GM21367 (cell line): ENCODE measurements at regions not wholly inside any gene's neighbourhood (a gene's known extent, or its start where the extent isn't known, plus 50 kb on each side); places are given as distances from the start of the nearest gene placed in this dataset.

Experiments
- ATAC-seq: cut with Tn5 transposase; IDR thresholded peaks from one replicate; pipeline ENCODE4 v1.9.1; 2021; ENCODE audit not compliant: unreplicated experiment

DNA sequence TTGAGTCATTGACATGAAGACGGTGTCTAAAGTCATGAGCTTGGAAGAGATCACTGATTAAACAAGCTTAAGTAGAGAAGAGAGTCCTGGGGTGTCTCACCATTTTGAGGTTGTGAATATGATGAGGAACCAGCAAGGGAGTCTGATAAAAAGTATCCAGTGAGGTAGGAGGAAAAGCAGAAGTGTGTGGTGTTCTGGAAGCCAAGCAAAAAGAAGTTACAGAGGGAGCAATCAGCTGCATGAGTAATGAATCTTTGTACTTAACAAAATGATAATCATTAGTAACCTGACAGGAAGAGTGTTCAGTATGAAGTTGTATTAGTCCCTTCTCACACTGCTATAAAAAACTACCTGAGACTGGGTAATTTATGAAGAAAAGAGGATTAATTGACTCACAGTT, 131.3 kb downstream of the C11orf87 start:
- no peak for ATAC-seq

- ATAC-seq = no peak
Observed at GRCh38 chr11:109554951-109555350, 133.0 kb downstream of the C11orf87 start.

DNA sequence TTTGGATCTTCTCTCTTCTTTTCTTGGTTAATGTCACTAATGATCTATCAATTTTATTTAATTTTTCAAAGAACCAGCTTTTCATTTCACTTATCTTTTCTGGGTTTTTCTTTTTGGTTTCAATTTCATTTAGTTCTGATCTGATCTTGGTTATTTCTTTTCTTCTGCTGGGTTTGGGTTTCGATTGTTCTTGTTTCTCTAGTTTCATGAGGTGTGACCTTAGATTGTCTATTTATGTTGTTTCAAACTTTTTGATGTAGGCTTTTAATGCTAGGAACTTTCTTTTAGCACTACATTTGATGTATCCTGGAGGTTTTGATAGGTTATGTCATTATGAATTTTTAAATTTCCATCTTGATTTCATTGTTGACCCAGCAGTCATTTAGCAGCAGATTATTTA, 142.3 kb downstream of the C11orf87 start:
- no peak for ATAC-seq

GRCh38 chr11:109582470-109582869, 160.5 kb downstream of the C11orf87 start:
- no peak for ATAC-seq

DNA sequence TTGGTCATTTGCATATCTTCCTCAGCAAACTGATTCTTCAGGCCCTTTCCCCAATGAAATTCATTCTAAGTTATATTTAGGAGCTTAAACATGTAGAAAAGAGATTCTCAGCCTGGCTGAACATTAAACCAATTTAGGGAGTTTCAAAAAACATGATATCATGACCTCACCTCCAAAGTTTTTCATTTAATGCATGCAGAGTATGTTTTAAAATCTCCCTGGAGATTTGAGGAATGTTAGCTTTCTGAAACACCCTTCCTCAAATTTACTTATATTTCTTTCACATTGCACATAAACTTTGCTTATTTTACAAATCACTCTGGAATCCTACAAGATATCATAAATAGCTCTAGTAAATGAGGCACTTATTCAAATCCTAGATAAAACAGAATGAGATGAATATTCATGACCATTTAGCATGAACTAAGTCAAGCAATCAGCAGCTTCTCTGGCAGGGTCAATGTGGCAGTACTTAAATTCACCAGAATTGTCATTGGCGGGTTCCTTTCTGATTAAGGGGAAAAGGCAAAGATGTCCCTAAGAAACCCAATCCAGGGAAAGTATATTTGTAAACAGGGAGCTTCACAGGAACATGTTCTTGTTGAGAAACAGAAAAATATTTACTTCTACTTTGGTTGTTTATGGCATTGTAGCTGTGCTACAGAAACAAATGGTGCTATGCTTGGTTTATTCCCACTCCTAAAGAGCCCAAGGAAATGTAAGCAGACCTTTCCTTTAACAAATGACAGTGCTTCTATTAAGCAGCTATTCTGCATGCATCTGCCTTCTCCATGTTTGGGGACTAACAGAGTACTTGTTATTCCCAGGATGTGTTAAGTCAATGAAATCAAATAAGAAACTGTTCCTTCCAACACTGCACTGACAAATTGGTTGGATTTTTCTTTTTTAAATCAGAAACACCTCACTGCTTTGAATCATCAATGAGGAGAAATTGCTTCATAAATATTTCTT, 162.3 kb downstream of the C11orf87 start:
- ATAC-seq = no peak

DNA sequence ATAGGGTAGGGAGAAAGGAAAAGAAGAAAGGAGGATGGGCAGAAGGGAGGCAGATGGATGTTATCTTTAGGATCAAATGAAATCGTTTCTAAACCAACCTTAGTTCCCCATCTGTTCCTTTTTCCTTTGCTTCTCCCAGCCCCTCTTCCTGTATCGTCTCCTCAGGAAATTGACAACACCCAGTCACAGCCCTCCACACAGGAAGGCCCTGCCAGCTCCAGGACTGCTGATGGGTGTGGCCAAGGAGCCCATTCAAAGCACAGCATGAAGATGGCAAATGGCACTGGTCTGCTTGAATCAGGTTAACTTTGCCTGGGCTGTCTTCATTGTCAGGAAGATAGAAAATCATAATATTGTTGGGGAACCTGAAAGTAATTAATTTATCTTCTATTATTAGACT, 164.8 kb downstream of the C11orf87 start:
- ATAC-seq = no peak

- no peak for ATAC-seq
Observed at GRCh38 chr11:109590782-109591181, 168.8 kb downstream of the C11orf87 start.

DNA sequence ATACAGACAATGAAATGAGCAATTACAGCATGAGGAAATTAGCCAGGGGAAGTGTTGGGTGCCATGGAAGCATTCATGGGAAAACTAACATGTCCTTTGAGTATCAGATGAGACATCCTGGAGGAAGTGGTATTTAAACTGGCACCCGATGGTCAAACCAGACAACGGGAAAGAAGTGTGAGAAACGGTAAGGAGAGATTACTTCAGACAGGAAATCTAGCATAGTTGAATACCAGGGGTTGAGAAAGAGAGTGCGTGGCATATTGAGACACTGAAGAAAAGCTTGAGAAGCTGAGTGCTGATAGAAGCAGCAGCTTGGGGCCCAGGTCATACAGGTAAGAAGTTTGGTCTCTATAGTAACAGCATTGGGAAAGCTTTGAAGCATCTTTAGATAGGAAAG, 175.3 kb downstream of the C11orf87 start:
- no peak for ATAC-seq

DNA sequence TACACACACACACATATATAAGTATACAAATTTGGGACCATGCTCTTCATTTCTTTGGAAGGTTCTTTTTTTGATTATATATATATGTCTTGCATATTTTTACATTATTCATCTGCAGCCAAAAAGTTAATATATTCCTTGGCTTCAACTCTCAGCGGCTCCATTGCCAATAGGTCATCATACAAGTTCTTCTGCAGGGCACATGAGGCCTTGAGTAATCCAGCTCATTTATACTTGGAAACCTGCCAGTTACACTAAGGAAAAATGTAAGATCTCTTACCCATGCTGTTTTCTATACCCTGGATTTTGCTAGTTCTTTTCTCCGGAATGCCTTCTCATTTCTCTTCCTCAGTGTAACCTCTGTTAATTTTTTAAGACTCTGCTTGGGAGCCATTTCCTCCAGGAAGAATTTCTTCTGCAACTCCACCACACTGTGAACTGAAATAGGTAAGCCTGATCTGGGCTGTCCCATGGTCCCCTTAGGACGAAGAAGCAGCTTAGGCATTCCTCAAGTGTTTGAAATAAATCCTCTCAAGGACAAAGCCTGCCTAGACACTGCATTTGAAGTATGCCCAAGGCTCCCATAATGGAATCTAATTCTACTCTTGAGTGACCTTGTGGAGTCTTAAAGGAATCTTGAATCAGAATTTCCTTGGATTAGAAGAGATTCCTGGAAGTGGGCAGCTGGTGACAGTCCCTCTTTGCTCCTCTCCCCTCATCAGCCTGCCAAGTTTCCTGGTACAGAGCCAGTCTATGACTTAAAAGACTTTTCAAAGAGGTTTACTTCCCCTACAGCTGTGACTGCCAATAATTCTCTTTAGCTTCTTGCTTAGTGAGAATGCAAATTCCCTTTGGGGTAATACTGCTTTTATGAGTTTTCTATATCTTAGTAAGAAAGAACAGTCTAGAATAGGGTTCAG, 182.8 kb downstream of the C11orf87 start:
- ATAC-seq = no peak

GRCh38 chr11:109606256-109606655, 184.3 kb downstream of the C11orf87 start:
- ATAC-seq = no peak

DNA sequence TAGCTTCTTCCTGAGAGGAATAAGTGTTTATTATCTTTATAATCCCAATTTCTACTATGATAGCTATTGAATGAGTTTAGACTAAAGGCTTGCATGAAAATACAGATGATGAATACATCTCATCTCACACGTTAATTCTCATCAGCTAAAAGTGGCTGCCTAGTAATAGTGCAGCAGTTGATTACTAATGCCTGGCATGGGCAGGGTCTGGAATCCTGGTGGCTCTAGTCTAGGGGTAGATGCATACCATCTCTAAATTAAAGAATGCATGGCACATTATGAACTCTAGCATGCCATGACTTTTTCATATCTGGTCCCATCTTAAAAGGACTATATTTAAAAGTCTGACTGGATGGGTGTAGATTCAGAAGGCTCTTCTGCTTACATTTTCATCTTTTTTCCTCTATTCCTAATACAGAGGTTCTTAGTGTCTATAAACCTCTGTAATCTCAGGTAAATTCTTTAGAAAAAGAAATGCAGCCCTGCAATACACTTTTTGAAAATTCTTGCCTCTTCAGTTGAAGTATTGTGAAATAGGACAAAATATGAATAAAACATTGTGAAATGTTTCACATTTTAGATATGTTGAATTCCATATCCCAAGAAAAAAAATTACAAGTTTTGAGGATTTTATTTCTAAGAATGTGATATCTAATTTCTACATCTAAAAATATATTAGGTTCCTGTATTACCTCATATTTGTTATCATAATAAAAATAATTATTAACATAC, 187.6 kb downstream of the C11orf87 start:
- no peak for ATAC-seq

DNA sequence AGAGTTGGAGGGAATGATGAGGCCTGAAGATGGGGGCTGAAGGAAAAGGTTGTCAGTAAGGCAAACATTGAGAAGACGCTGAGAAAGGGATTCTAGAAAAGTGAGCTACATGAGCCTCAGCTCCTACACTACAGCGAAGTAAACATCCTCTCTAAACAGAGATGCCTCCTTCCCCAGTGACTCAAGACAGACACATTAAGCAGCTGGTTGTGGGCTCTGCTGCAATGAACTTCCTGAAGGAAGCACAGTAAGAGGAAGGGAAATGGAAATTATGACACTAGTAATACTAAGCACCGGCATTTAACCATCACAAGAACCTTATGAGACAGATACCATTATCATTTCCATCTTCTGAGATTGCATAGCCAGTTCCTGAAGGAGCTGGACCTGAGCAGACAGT, 190.5 kb downstream of the C11orf87 start:
- ATAC-seq = no peak

DNA sequence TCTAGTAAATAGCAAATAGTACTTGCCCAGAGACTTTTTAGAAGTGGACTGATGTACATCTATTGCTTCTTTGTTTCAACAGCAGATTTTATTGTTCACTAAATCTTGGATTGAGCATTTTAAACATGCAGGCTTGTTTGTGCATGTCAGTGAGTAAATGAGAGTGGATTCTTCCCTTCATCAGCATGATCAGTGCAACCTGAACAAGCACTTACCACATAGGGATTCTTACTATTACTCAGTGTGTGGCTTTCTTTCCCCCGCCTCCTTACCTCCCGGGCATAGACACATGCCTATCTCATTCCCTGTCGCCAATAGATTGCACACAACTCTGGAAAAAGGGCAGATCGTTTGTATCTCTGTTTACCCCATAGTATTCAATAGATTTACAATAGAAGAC, 197.5 kb downstream of the C11orf87 start:
- ATAC-seq = no peak

- ATAC-seq = no peak
Observed at GRCh38 chr11:109629734-109630133, 207.7 kb downstream of the C11orf87 start.

DNA sequence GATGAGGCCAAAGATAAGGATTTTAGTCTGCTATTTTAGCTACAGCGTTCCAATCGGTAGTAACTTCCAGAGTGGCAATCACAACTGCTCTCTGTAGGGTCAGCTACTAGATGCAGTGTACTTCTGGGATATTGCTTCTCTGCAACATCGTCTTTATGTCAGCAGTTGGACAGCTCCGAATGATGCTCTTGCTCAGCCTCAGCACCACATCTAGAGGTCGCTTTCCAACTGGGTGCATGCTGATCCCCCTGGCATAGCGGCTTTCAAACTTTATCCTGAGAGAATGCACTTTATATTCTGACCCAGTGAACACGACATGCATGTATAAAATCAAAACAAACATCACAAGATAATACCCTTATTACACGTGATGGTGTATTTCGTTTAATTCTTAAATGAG, 219.6 kb downstream of the C11orf87 start:
- ATAC-seq = no peak

DNA sequence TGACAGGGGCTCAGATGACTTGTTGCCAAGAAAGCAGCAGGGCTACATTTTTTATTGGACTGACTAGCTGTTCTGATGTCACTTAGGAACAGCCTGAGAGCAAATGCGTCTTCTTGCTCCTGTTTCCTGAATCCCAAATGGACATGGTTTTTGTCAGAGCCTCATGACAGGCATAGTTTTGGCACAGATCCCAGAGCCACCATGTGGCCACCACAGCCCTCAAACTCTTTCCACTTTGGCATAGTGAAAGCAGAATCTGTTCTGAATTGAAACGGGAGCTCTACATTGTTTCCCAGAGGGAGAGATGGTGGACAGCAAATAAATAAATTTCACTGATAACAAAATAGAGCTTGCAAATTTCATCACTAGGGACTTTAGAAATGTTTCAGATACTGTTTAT, 222.2 kb downstream of the C11orf87 start:
- no peak for ATAC-seq

- ATAC-seq = no peak
Observed at GRCh38 chr11:109648804-109649203, 226.8 kb downstream of the C11orf87 start.

DNA sequence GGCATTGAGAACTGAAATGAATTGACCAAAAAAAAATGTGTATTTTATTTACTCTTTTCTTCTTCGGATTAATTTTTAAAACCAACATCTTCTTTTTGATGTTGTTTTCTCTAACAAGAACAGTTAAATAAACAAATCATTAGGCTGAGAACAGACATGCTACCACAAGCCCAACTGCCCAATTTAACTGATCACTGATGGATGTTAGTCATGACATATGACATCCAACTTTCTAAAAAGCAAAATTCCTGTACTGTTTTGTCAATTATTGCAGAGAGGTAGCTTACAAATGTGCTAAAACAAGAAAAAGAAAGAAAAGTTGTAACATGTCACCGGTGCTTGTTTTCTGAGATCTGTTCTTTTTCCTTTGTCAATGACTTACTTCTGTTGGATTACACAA, 232.1 kb downstream of the C11orf87 start:
- no peak for ATAC-seq

GRCh38 chr11:109658190-109658589, 236.2 kb downstream of the C11orf87 start:
- ATAC-seq = no peak

GRCh38 chr11:109667719-109668118, 245.7 kb downstream of the C11orf87 start:
- no peak for ATAC-seq

DNA sequence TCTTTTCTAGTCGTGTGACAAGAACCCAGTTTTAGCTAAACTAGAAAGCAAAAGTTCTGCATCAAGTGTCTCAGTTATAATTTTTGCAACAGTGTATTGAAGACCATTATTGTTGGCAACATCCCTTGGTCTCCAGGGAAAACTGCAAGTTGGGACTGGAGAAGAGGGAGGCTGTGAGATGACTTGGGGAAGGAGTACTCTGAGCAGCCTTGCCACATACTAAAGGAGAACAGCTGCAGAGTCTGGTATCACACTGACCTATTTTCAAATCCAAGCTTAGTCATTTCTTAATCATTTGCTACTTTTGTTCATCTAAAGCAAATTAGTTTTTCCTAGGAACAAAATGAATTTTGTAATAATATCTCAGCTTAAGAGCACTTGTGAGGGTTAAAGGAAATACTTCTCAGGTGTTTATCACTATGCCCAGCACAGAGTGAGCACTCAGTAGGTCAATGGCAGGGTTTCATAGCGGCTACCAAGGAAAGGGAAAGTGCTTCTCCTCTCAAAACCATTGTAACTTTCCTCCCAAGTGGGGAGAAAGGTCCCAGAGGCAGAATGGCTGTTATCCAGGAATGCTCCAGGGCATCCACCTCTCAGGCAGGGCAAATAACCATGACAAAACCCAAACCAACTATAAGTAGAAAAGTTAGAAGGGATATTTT, 247.1 kb downstream of the C11orf87 start:
- no peak for ATAC-seq
